T-cell (primary cell): ENCODE measurements at regions not wholly inside any gene's neighbourhood (a gene's known extent, or its start where the extent isn't known, plus 50 kb on each side); places are given as distances from the start of the nearest gene placed in this dataset.

Experiments used
- ATAC-seq, 4 experiments: fragments of 200-7000 bp in 3 of 4; fragments of 150-1000 bp in 1 of 4; cut with Tn5 transposase; replicated peaks in 1 of 4; 1 replicate in 3 of 4; 2 replicates in 1 of 4; pipeline ENCODE4 v1.10.0; 2021; ENCODE audit warnings: moderate library complexity in 3 of 4, mild to moderate bottlenecking in 2 of 4, moderate number of reproducible peaks in 1 of 4
- CTCF ChIA-PET, 2 donors: fragments of 300-600 bp; sonication (Branson Sonifier 250); formaldehyde crosslinking; loops; one replicate each; lab custom pipeline; 2022; ENCODE audit warnings: antibody characterized with exemption in 2 of 2; lab: Charles Lee
- POLR2A ChIA-PET, 2 donors: fragments of 300-600 bp; sonication (Branson Sonifier 250); formaldehyde crosslinking; loops; one replicate each; lab custom pipeline; 2022; ENCODE audit warnings: antibody characterized with exemption in 2 of 2; lab: Charles Lee
- DNase-seq, 35 experiments: peaks; one replicate each; pipeline versions ENCODE4 v3.0.0 to v3.0.0-alpha.2; 2013 to 2023
- H3K27ac ChIP-seq: one replicate; pipeline ENCODE4 v1.5.1; 2013; ENCODE audit warnings: low read length
- H3K27me3 ChIP-seq, 2 experiments: replicated peaks in 1 of 2; 1 replicate in 1 of 2; 2 replicates in 1 of 2; pipeline versions ENCODE4 v1.6.1 to v1.7.0; 2013; ENCODE audit warnings: low read length in 1 of 2, mixed read lengths in 1 of 2; ENCODE audit not compliant: control insufficient read depth in 2 of 2, insufficient read depth in 2 of 2; ENCODE audit errors: extremely low read depth in 1 of 2
- H3K36me3 ChIP-seq, 2 donors: 1 replicate in 1 of 2; 2 replicates in 1 of 2; pipeline versions ENCODE4 v1.6.1 to v1.7.0; 2013; ENCODE audit warnings: low read length in 1 of 2; ENCODE audit not compliant: control insufficient read depth in 2 of 2, insufficient read depth in 1 of 2; ENCODE audit errors: extremely low read depth in 1 of 2
- H3K4me1 ChIP-seq, 2 experiments: 1 replicate in 1 of 2; 2 replicates in 1 of 2; pipeline versions ENCODE4 v1.6.1 to v1.7.0; 2013; ENCODE audit warnings: low read length in 2 of 2, mixed read lengths in 1 of 2; ENCODE audit not compliant: insufficient read depth in 2 of 2, control insufficient read depth in 1 of 2; ENCODE audit errors: extremely low read depth in 1 of 2
- H3K4me3 ChIP-seq, 2 donors: 1 replicate in 1 of 2; 2 replicates in 1 of 2; pipeline versions ENCODE4 v1.5.1 to v1.7.0; 2013; ENCODE audit warnings: mild to moderate bottlenecking in 2 of 2, low read length in 1 of 2, moderate library complexity in 1 of 2; ENCODE audit not compliant: control insufficient read depth in 1 of 2; ENCODE audit errors: extremely low read depth in 1 of 2
- H3K9me3 ChIP-seq: 2 replicates; pipeline ENCODE4 v1.7.0; 2013
- H3K27ac Mint-ChIP-seq, 2 donors: one replicate each; pipeline ENCODE4 v1.8.0; 2020 to 2021; ENCODE audit warnings: mild to moderate bottlenecking in 2 of 2, mixed read lengths in 2 of 2
- H3K27me3 Mint-ChIP-seq, 2 donors: one replicate each; pipeline ENCODE4 v1.8.0; 2021 to 2022; ENCODE audit warnings: mixed read lengths in 2 of 2
- H3K36me3 Mint-ChIP-seq: one replicate; pipeline ENCODE4 v1.8.0; 2021; ENCODE audit warnings: mixed read lengths
- H3K4me1 Mint-ChIP-seq, 3 donors: one replicate each; pipeline ENCODE4 v1.8.0; 2020 to 2022; ENCODE audit warnings: mixed read lengths in 3 of 3, mild to moderate bottlenecking in 1 of 3
- H3K4me3 Mint-ChIP-seq, 3 donors: one replicate each; pipeline ENCODE4 v1.8.0; 2020 to 2022; ENCODE audit warnings: mild to moderate bottlenecking in 3 of 3, mixed read lengths in 3 of 3, moderate library complexity in 3 of 3
- H3K9me3 Mint-ChIP-seq, 3 donors: one replicate each; pipeline ENCODE4 v1.8.0; 2020 to 2022; ENCODE audit warnings: mixed read lengths in 3 of 3
- WGBS: methylation state at CpG from one replicate; pipeline ENCODE4 v1.1.5; 2013; ENCODE audit warnings: missing lambda C conversion rate; ENCODE audit not compliant: insufficient coverage; 5-methylcytosine and 5-hydroxymethylcytosine counted together

GRCh38 chr7:14092331-14092730, 102.9 kb upstream of the ETV1 start:
- ATAC-seq, result no peak
- POLR2A ChIA-PET, result no interaction called here

GRCh38 chr7:14085901-14086300, 96.4 kb upstream of the ETV1 start:
- DNase-seq (no peak), ATAC-seq (no peak)
- peaks cover 10 to 25% (median 22%) of the 10 kb centered on the region in 3 donors for H3K9me3 Mint-ChIP-seq
- no CpG with 5 or more reads among the region's 1 CpG for WGBS
- ChIA-PET POLR2A (no interaction called here), CTCF (no interaction called here)
- Histone ChIP-seq H3K27ac (no peak overlapping the region), H3K36me3 (no peaks in the 10 kb centered on the region), H3K4me1 (no peaks in the 10 kb centered on the region), H3K4me3 (no peak overlapping the region), H3K9me3 (peaks cover 4% of the 10 kb centered on the region), H3K27me3 (no peaks in the 10 kb centered on the region)
- no peaks in the 10 kb centered on the region for H3K4me1 Mint-ChIP-seq
- H3K4me3 Mint-ChIP-seq, result no peak overlapping the region
- H3K27ac Mint-ChIP-seq, result no peak overlapping the region
- H3K27me3 Mint-ChIP-seq, result no peaks in the 10 kb centered on the region
- H3K36me3 Mint-ChIP-seq, result no peaks in the 10 kb centered on the region

More at GRCh38 chr7:14092331-14092730, 102.9 kb upstream of the ETV1 start:
- CTCF ChIA-PET, result no interaction called here
- WGBS, result 100% methylated on average over 1 of the region's 1 CpG
- H3K4me1 Mint-ChIP-seq, result no peaks in the 10 kb centered on the region
- no peak overlapping the region for H3K27ac ChIP-seq
- no peaks in the 10 kb centered on the region for H3K36me3 Mint-ChIP-seq
- peaks cover 4% of the 10 kb centered on the region for H3K9me3 ChIP-seq
- H3K4me1 ChIP-seq, result no peaks in the 10 kb centered on the region
- peaks cover 0 to 19% (median 0%) of the 10 kb centered on the region in 3 donors for H3K9me3 Mint-ChIP-seq
- H3K27me3 Mint-ChIP-seq, result no peaks in the 10 kb centered on the region
- H3K4me3 Mint-ChIP-seq, result no peak overlapping the region
- H3K36me3 ChIP-seq, result no peaks in the 10 kb centered on the region
- no peak overlapping the region for H3K27ac Mint-ChIP-seq
- DNase-seq, result no peak
- H3K4me3 ChIP-seq, result no peak overlapping the region
- no peaks in the 10 kb centered on the region for H3K27me3 ChIP-seq

GRCh38 chr7:14083761-14084160, 94.3 kb upstream of the ETV1 start:
- Histone ChIP-seq H3K27ac (no peak overlapping the region), H3K9me3 (peaks cover 4% of the 10 kb centered on the region), H3K36me3 (no peaks in the 10 kb centered on the region), H3K4me3 (no peak overlapping the region), H3K4me1 (no peaks in the 10 kb centered on the region), H3K27me3 (no peaks in the 10 kb centered on the region)
- H3K4me3 Mint-ChIP-seq, result no peak overlapping the region
- H3K27ac Mint-ChIP-seq, result no peak overlapping the region
- ATAC-seq (no peak), DNase-seq (no peak)
- ChIA-PET CTCF (no interaction called here), POLR2A (no interaction called here)
- 100% methylated on average over 2 of the region's 2 CpGs for WGBS
- no peaks in the 10 kb centered on the region for H3K4me1 Mint-ChIP-seq
- H3K36me3 Mint-ChIP-seq, result no peaks in the 10 kb centered on the region
- H3K9me3 Mint-ChIP-seq, result peaks cover 10 to 25% (median 14%) of the 10 kb centered on the region in 3 donors
- no peaks in the 10 kb centered on the region for H3K27me3 Mint-ChIP-seq

GRCh38 chr7:14073988-14074387, 84.5 kb upstream of the ETV1 start:
- no peak overlapping the region for H3K4me3 Mint-ChIP-seq

GRCh38 chr7:14073543-14073942, 84.1 kb upstream of the ETV1 start:
- Mint-ChIP-seq H3K27me3 (no peaks in the 10 kb centered on the region), H3K9me3 (peaks cover 0 to 10% (median 0%) of the 10 kb centered on the region in 3 donors), H3K4me1 (no peaks in the 10 kb centered on the region), H3K4me3 (no peak overlapping the region), H3K36me3 (no peaks in the 10 kb centered on the region), H3K27ac (no peak overlapping the region)
- POLR2A ChIA-PET, result interaction anchor here in 1 of 2 donors (0.6 kb wide), 1 partner anchor 1415 kb away, joined by 3 read pairs; no protein-coding TSS in a partner anchor
- Histone ChIP-seq H3K27ac (no peak overlapping the region), H3K36me3 (no peaks in the 10 kb centered on the region), H3K4me3 (no peak overlapping the region), H3K27me3 (no peaks in the 10 kb centered on the region), H3K9me3 (peaks cover 2% of the 10 kb centered on the region), H3K4me1 (no peaks in the 10 kb centered on the region)
- CTCF ChIA-PET, result no interaction called here
- ATAC-seq, result no peak
- DNase-seq, result no peak
- WGBS, result no CpG with 5 or more reads among the region's 1 CpG

More at GRCh38 chr7:14073988-14074387, 84.5 kb upstream of the ETV1 start:
- Histone ChIP-seq H3K27ac (no peak overlapping the region), H3K36me3 (no peaks in the 10 kb centered on the region), H3K4me1 (no peaks in the 10 kb centered on the region), H3K27me3 (no peaks in the 10 kb centered on the region), H3K4me3 (no peak overlapping the region), H3K9me3 (peaks cover 2% of the 10 kb centered on the region)
- H3K36me3 Mint-ChIP-seq, result no peaks in the 10 kb centered on the region
- H3K27me3 Mint-ChIP-seq, result no peaks in the 10 kb centered on the region
- DNase-seq (no peak), ATAC-seq (no peak)
- peaks cover 0 to 10% (median 0%) of the 10 kb centered on the region in 3 donors for H3K9me3 Mint-ChIP-seq
- no peaks in the 10 kb centered on the region for H3K4me1 Mint-ChIP-seq
- POLR2A ChIA-PET, result no interaction called here
- H3K27ac Mint-ChIP-seq, result no peak overlapping the region
- CTCF ChIA-PET, result no interaction called here

- H3K9me3 Mint-ChIP-seq, result peaks cover 0 to 14% (median 0%) of the 10 kb centered on the region in 3 donors
- WGBS, result 86% methylated on average over 1 of the region's 4 CpGs
- H3K4me3 Mint-ChIP-seq, result no peak overlapping the region
- ChIA-PET POLR2A (interaction anchor here in 1 of 2 donors (0.7 kb wide), 1 partner anchor 609 kb away, joined by 5 read pairs; no protein-coding TSS in a partner anchor), CTCF (interaction anchor here in 1 of 2 donors (0.6 kb wide), 1 partner anchor 95 kb away, joined by 3 read pairs; no protein-coding TSS in a partner anchor)
- Histone ChIP-seq H3K27ac (no peak overlapping the region), H3K36me3 (no peaks in the 10 kb centered on the region), H3K4me3 (no peak overlapping the region), H3K9me3 (peaks cover 2% of the 10 kb centered on the region), H3K4me1 (no peaks in the 10 kb centered on the region), H3K27me3 (no peaks in the 10 kb centered on the region)
- no peaks in the 10 kb centered on the region for H3K36me3 Mint-ChIP-seq
- H3K27ac Mint-ChIP-seq, result no peak overlapping the region
- H3K4me1 Mint-ChIP-seq, result no peaks in the 10 kb centered on the region
- H3K27me3 Mint-ChIP-seq, result no peaks in the 10 kb centered on the region
- DNase-seq, result no peak
- ATAC-seq, result no peak
Measured at GRCh38 chr7:14071045-14071444, 81.6 kb upstream of the ETV1 start.

GRCh38 chr7:14069961-14070360, 80.5 kb upstream of the ETV1 start:
- no peak for ATAC-seq
- H3K4me3 Mint-ChIP-seq, result no peak overlapping the region

More at GRCh38 chr7:14069961-14070360, 80.5 kb upstream of the ETV1 start:
- peaks cover 0 to 14% (median 0%) of the 10 kb centered on the region in 3 donors for H3K9me3 Mint-ChIP-seq
- no peak for DNase-seq
- Histone ChIP-seq H3K36me3 (no peaks in the 10 kb centered on the region), H3K4me1 (no peaks in the 10 kb centered on the region), H3K27me3 (no peaks in the 10 kb centered on the region), H3K4me3 (no peak overlapping the region), H3K9me3 (no peaks in the 10 kb centered on the region), H3K27ac (no peak overlapping the region)
- no peaks in the 10 kb centered on the region for H3K27me3 Mint-ChIP-seq
- POLR2A ChIA-PET, result no interaction called here
- no peaks in the 10 kb centered on the region for H3K36me3 Mint-ChIP-seq
- H3K4me1 Mint-ChIP-seq, result no peaks in the 10 kb centered on the region
- no CpG with 5 or more reads among the region's 5 CpGs for WGBS
- CTCF ChIA-PET, result no interaction called here
- H3K27ac Mint-ChIP-seq, result no peak overlapping the region
